ENCODE measurements at regions not wholly inside any gene's neighbourhood (a gene's known extent, or its start where the extent isn't known, plus 50 kb on each side); places are given as distances from the start of the nearest gene placed in this dataset.

DNA sequence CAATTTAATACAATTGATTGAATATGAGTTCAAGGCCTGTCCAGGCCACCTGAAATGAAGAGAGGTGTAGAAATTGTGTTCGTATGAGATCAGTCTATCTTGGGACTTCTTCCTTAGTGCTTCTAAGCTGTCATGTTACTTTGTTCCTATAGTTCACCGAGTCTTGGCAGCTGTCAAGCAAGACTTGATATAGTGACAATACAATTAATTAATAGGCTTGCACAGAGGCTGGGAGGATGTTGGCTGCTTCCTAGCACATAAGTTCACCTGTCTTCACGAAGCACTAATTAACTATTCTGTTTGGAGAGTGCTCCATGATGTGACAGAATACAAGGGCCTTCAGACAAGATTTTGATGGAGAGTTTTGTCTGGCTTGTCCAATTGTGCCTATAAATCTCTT is 103.7 kb upstream of the CD96 start:
- no peak for TF ChIP-seq POLR2A (IDR thresholded peaks at IDR 0.05)
- TF ChIP-seq, protein P1, sequence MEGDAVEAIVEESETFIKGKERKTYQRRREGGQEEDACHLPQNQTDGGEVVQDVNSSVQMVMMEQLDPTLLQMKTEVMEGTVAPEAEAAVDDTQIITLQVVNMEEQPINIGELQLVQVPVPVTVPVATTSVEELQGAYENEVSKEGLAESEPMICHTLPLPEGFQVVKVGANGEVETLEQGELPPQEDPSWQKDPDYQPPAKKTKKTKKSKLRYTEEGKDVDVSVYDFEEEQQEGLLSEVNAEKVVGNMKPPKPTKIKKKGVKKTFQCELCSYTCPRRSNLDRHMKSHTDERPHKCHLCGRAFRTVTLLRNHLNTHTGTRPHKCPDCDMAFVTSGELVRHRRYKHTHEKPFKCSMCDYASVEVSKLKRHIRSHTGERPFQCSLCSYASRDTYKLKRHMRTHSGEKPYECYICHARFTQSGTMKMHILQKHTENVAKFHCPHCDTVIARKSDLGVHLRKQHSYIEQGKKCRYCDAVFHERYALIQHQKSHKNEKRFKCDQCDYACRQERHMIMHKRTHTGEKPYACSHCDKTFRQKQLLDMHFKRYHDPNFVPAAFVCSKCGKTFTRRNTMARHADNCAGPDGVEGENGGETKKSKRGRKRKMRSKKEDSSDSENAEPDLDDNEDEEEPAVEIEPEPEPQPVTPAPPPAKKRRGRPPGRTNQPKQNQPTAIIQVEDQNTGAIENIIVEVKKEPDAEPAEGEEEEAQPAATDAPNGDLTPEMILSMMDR (IDR thresholded peaks at IDR 0.05): no peak
- TF ChIP-seq POLR2AphosphoS5 (IDR thresholded peaks at IDR 0.05; ENCODE audit: insufficient read depth in 1 of 2, low read depth in 1 of 2): no peak
- Histone ChIP-seq H3K36me3 (no peaks in the 10 kb centered on the region), H3K4me3 (no peak overlapping the region), H3K27me3 (no peaks in the 10 kb centered on the region), H3K9me3 (no peaks in the 10 kb centered on the region), H3K4me1 (no peaks in the 10 kb centered on the region), H3K27ac (no peak overlapping the region)
- intact Hi-C loops (cut with DNase I): no loop called here
- no peak for DNase-seq (ENCODE audit: extremely low spot score in 2 of 2)

- Histone ChIP-seq H3K36me3 (no peaks in the 10 kb centered on the region), H3K27me3 (no peaks in the 10 kb centered on the region), H3K9me3 (no peaks in the 10 kb centered on the region), H3K4me1 (no peaks in the 10 kb centered on the region), H3K27ac (no peak overlapping the region), H3K4me3 (no peak overlapping the region)
- TF ChIP-seq POLR2AphosphoS5 (IDR thresholded peaks at IDR 0.05; ENCODE audit: insufficient read depth in 1 of 2, low read depth in 1 of 2) (no peak), POLR2A (IDR thresholded peaks at IDR 0.05) (no peak)
- TF ChIP-seq, protein P1 (IDR thresholded peaks at IDR 0.05): no peak
- DNase-seq (ENCODE audit: extremely low spot score in 2 of 2): no peak
- intact Hi-C loops (cut with DNase I): no loop called here
Measured at GRCh38 chr3:111454551-111454950, 87.4 kb upstream of the CD96 start.

DNA sequence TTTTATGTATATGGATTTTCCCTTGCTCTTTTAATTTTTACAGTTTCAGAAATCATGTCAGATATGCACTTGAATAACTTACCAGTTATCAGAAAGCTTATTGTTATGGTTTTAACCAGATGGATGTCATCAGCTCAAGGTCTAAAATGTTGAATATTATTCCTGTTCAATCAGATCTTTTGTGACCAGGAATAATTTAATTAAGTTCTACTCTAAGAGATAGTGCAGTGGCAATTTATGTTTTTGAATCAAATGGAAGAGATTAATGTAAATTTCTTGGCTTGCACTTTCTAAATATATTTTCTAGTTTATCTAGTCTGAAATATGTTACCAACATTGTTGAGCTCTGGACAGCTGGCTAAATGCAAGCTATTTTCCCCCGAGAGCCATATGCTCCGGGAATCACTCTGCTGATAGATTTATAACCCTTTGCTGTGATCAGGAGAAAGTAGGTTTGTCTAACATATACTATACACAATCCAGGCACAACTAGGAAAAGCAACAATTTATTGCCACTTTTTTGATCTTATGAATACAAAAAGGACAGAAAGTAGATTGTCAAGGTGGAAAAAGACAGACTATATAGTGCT is 76.8 kb upstream of the CD96 start:
- H3K27ac ChIP-seq: no peak overlapping the region
- H3K9me3 ChIP-seq: no peaks in the 10 kb centered on the region
- no peak for TF ChIP-seq POLR2A (IDR thresholded peaks at IDR 0.05)
- TF ChIP-seq, protein P1 (IDR thresholded peaks at IDR 0.05): no peak
- no peak for TF ChIP-seq POLR2AphosphoS5 (IDR thresholded peaks at IDR 0.05; ENCODE audit: insufficient read depth in 1 of 2, low read depth in 1 of 2)
- no peaks in the 10 kb centered on the region for H3K4me1 ChIP-seq
- no peak for DNase-seq (ENCODE audit: extremely low spot score in 2 of 2)
- H3K36me3 ChIP-seq: no peaks in the 10 kb centered on the region
- no peaks in the 10 kb centered on the region for H3K27me3 ChIP-seq
- intact Hi-C loops (cut with DNase I): no loop called here
- H3K4me3 ChIP-seq: no peak overlapping the region

- DNase-seq (ENCODE audit: extremely low spot score in 2 of 2): no peak
- Histone ChIP-seq H3K27me3 (no peaks in the 10 kb centered on the region), H3K9me3 (no peaks in the 10 kb centered on the region), H3K4me1 (no peaks in the 10 kb centered on the region), H3K36me3 (no peaks in the 10 kb centered on the region), H3K27ac (no peak overlapping the region), H3K4me3 (no peak overlapping the region)
- intact Hi-C loops (cut with DNase I): no loop called here
- TF ChIP-seq POLR2AphosphoS5 (IDR thresholded peaks at IDR 0.05; ENCODE audit: insufficient read depth in 1 of 2, low read depth in 1 of 2) (no peak), POLR2A (IDR thresholded peaks at IDR 0.05) (no peak)
- TF ChIP-seq, protein P1 (IDR thresholded peaks at IDR 0.05): no peak
Measured at GRCh38 chr3:111470032-111470431, 72.0 kb upstream of the CD96 start.

- DNase-seq (ENCODE audit: extremely low spot score in 2 of 2): no peak
- Histone ChIP-seq H3K4me1 (no peaks in the 10 kb centered on the region), H3K9me3 (no peaks in the 10 kb centered on the region), H3K36me3 (no peaks in the 10 kb centered on the region), H3K27me3 (no peaks in the 10 kb centered on the region), H3K27ac (no peak overlapping the region), H3K4me3 (no peak overlapping the region)
- intact Hi-C loops (cut with DNase I): no loop called here
- TF ChIP-seq POLR2AphosphoS5 (IDR thresholded peaks at IDR 0.05; ENCODE audit: insufficient read depth in 1 of 2, low read depth in 1 of 2): no peak
- TF ChIP-seq, protein P1 (IDR thresholded peaks at IDR 0.05): no peak
- TF ChIP-seq POLR2A (IDR thresholded peaks at IDR 0.05): no peak
Measured at GRCh38 chr3:111471831-111472230, 70.2 kb upstream of the CD96 start.

All from vagina (tissue), 2 donors.